Transverse colon (tissue), 4 donors: ENCODE measurements at regions not wholly inside any gene's neighbourhood (a gene's known extent, or its start where the extent isn't known, plus 50 kb on each side); places are given as distances from the start of the nearest gene placed in this dataset.

Source experiments
- DNase-seq: peaks from one replicate; pipeline ENCODE4 v3.0.0-alpha.2; 2019
- H3K27ac ChIP-seq, 4 donors: fragments of 200-600 bp; sonication (generic); 2 replicates each; pipeline ENCODE4 v1.5.1; 2016 to 2018; ENCODE audit warnings: inconsistent platforms in 4 of 4
- H3K27me3 ChIP-seq: fragments of 200-600 bp; sonication (generic); 2 replicates; pipeline ENCODE4 v1.5.1; 2017; ENCODE audit warnings: inconsistent platforms
- H3K36me3 ChIP-seq, 4 donors: fragments of 200-600 bp; sonication (generic); 2 replicates each; pipeline ENCODE4 v1.5.1; 2017 to 2019; ENCODE audit warnings: inconsistent platforms in 4 of 4
- H3K4me1 ChIP-seq, 4 donors: fragments of 200-600 bp; sonication (generic); 2 replicates each; pipeline ENCODE4 v1.5.1; 2017 to 2020; ENCODE audit warnings: inconsistent platforms in 4 of 4
- H3K4me3 ChIP-seq, 4 donors: fragments of 200-600 bp; sonication (generic); 1 replicate in 1 of 4; 2 replicates in 3 of 4; pipeline versions ENCODE4 v1.5.1 to v1.6.1; 2017 to 2019; ENCODE audit warnings: inconsistent platforms in 4 of 4
- H3K9me3 ChIP-seq, 2 donors: fragments of 200-600 bp; sonication (generic); 2 replicates each; pipeline ENCODE4 v1.5.1; 2017 to 2019; ENCODE audit warnings: inconsistent platforms in 2 of 2
- EP300 ChIP-seq: sonication (generic); formaldehyde crosslinking; IDR thresholded peaks from one replicate; pipeline ENCODE4 v1.6.1; 2017; ENCODE audit warnings: antibody characterized with exemption, low read depth
- POLR2A ChIP-seq: fragments of 450-650 bp; IDR thresholded peaks from one replicate; pipeline ENCODE4 v1.6.1; 2016; ENCODE audit warnings: antibody characterized with exemption, mild to moderate bottlenecking, moderate library complexity
- POLR2AphosphoS5 ChIP-seq, 3 donors: sonication (generic); formaldehyde crosslinking; IDR thresholded peaks; one replicate each; pipeline ENCODE4 v1.6.1; 2016; ENCODE audit warnings: antibody characterized with exemption in 3 of 3
- WGBS, 2 donors: methylation state at CpG; one replicate each; pipeline ENCODE4 v1.1.5; 2018; ENCODE audit warnings: low coverage in 1 of 2; 5-methylcytosine and 5-hydroxymethylcytosine counted together
- in situ Hi-C, 4 donors: fragments of 200-750 bp; cut with MboI; loops; one replicate each; pipeline versions ENCODE4 v1.15.0 to v1.15.1; 2017; ENCODE audit warnings: low sequenced_read_pairs in 3 of 4, low pct_ligation_motif_present in 1 of 4, low pct_unique_long_range_greater_than_20kb in 1 of 4
- intact Hi-C: fragments of 100-400 bp; cut with DNase I; formaldehyde crosslinking; loops from one replicate; pipeline ENCODE4 v1.15.1; 2023; ENCODE audit warnings: low total_unique reads
- TF ChIP-seq, protein P1 (sequence below), 5 experiments: fragments of 200-600 bp in 3 of 5; fragments of 450-650 bp in 2 of 5; sonication (generic) in 3 of 5; IDR thresholded peaks; 1 replicate in 2 of 5; 2 replicates in 3 of 5; pipeline ENCODE4 v1.5.1; 2016 to 2017; ENCODE audit warnings: antibody characterized with exemption in 5 of 5, inconsistent platforms in 3 of 5, mild to moderate bottlenecking in 2 of 5, moderate library complexity in 1 of 5

DNA sequence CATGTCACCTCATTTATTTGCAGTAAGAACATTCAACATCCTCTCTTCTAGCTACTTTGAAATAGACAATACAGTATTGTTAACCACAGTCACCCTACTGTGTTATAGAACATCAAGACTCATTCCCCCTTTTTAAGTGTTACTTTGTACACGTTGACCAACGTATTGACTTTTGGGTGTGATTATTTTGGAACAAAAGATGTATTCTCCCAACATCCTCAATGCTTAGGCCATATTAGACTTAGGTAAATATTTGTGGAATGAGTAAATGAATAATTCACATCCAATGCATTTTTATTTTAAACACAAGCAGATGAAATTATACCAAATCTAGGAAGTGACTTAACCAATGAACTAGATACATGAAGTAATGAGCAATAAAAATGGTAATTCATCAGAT lies 296.6 kb downstream of the CHRM3 start:
- no peak for DNase-seq
- Histone ChIP-seq H3K4me1 (no peaks in the 10 kb centered on the region), H3K27ac (no peak overlapping the region), H3K4me3 (no peak overlapping the region), H3K9me3 (no peaks in the 10 kb centered on the region), H3K27me3 (no peaks in the 10 kb centered on the region), H3K36me3 (no peaks in the 10 kb centered on the region)
- TF ChIP-seq POLR2AphosphoS5 (IDR thresholded peaks at IDR 0.05) (no peak), POLR2A (no peak), EP300 (no peak)
- TF ChIP-seq, protein P1, sequence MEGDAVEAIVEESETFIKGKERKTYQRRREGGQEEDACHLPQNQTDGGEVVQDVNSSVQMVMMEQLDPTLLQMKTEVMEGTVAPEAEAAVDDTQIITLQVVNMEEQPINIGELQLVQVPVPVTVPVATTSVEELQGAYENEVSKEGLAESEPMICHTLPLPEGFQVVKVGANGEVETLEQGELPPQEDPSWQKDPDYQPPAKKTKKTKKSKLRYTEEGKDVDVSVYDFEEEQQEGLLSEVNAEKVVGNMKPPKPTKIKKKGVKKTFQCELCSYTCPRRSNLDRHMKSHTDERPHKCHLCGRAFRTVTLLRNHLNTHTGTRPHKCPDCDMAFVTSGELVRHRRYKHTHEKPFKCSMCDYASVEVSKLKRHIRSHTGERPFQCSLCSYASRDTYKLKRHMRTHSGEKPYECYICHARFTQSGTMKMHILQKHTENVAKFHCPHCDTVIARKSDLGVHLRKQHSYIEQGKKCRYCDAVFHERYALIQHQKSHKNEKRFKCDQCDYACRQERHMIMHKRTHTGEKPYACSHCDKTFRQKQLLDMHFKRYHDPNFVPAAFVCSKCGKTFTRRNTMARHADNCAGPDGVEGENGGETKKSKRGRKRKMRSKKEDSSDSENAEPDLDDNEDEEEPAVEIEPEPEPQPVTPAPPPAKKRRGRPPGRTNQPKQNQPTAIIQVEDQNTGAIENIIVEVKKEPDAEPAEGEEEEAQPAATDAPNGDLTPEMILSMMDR (IDR thresholded peaks at IDR 0.05): no peak
- intact Hi-C loops (no loop called here), in situ Hi-C loops (no loop called here)
- WGBS, 2 donors: 44 to 58% methylated on average over 2 of the region's 2 CpGs

- Histone ChIP-seq H3K27ac (no peak overlapping the region), H3K4me1 (no peaks in the 10 kb centered on the region), H3K36me3 (no peaks in the 10 kb centered on the region), H3K27me3 (no peaks in the 10 kb centered on the region), H3K9me3 (no peaks in the 10 kb centered on the region), H3K4me3 (no peak overlapping the region)
- no peak for TF ChIP-seq POLR2A
- TF ChIP-seq EP300: no peak
- no peak for DNase-seq
- in situ Hi-C loops (no loop called here), intact Hi-C loops (no loop called here)
- WGBS, 2 donors: 74 to 77% methylated on average over 2 of the region's 2 CpGs
Observed at GRCh38 chr1:239686386-239686785, 300.0 kb downstream of the CHRM3 start.

DNA sequence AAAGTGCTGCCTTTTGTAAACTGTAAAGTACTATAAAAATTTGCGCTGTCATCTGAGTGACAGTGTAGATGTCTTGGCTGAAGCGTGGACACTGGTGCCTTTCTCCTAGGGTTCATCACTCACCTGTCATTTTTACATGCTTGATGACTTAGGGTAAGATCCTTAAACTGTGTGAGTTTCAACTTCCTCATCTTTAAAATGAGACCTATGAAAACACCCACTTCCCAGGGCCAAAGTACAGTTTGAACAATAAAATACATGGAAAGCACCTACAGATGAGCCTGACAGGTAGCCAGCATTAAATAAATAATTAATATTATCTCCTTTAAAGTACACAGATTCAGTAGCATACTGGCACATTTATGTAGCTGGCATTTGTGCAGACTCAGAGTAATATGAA lies 309.9 kb downstream of the CHRM3 start:
- Histone ChIP-seq H3K4me1 (peaks cover 0 to 9% (median 2%) of the 10 kb centered on the region in 4 donors), H3K9me3 (no peaks in the 10 kb centered on the region), H3K36me3 (no peaks in the 10 kb centered on the region), H3K27me3 (no peaks in the 10 kb centered on the region), H3K27ac (no peak overlapping the region), H3K4me3 (no peak overlapping the region)
- no peak for TF ChIP-seq POLR2AphosphoS5 (IDR thresholded peaks at IDR 0.05)
- TF ChIP-seq, protein P1 (IDR thresholded peaks at IDR 0.05): no peak
- TF ChIP-seq EP300: no peak
- TF ChIP-seq POLR2A: no peak
- intact Hi-C loops: no loop called here
- WGBS, 2 donors: 61% methylated on average over 2 of the region's 2 CpGs; no CpG with 5 or more reads in 1 of the 2 donors
- no peak for DNase-seq
- in situ Hi-C loops: no loop called here

- no peaks in the 10 kb centered on the region for H3K9me3 ChIP-seq
- 51 to 66% methylated on average over 4 to 6 of the region's 6 CpGs for WGBS, 2 donors
- no peaks in the 10 kb centered on the region for H3K27me3 ChIP-seq
- no peak for DNase-seq
- no peak overlapping the region for H3K27ac ChIP-seq
- in situ Hi-C loops (no loop called here), intact Hi-C loops (no loop called here)
- TF ChIP-seq EP300 (no peak), POLR2A (no peak)
- peaks cover 0 to 6% (median 2%) of the 10 kb centered on the region in 4 donors for H3K4me1 ChIP-seq
- H3K36me3 ChIP-seq: no peaks in the 10 kb centered on the region
- no peak overlapping the region for H3K4me3 ChIP-seq
Observed at GRCh38 chr1:239700667-239701066, 314.3 kb downstream of the CHRM3 start.

DNA sequence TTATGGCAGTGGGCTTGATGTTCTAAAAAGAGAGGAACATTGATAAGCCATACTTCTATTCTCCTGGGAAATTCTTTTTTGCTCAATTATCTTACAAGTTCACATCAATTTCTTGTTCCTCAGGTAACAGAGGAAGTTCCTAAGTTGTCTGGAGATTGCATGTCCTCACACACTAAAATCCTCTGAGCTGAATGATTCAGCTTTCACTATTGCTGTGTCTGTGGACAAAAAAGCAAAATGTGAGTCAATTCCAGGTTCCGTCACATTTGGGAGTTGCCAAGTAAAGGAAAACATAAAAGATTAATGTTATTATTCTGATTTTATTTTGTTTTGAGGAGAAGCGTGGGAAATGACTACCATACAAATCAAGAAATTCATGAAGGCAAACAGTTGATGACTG lies 316.7 kb downstream of the CHRM3 start:
- H3K4me3 ChIP-seq: no peak overlapping the region
- intact Hi-C loops: no loop called here
- H3K36me3 ChIP-seq: no peaks in the 10 kb centered on the region
- in situ Hi-C loops: no loop called here
- no peaks in the 10 kb centered on the region for H3K9me3 ChIP-seq
- 70 to 83% methylated on average over 2 of the region's 2 CpGs for WGBS, 2 donors
- no peaks in the 10 kb centered on the region for H3K27me3 ChIP-seq
- H3K27ac ChIP-seq: no peak overlapping the region
- no peak for TF ChIP-seq POLR2AphosphoS5 (IDR thresholded peaks at IDR 0.05)
- TF ChIP-seq, protein P1 (IDR thresholded peaks at IDR 0.05): no peak
- no peak for DNase-seq
- H3K4me1 ChIP-seq: no peaks in the 10 kb centered on the region
